DOHH2 (cell line): ENCODE measurements at regions not wholly inside any gene's neighbourhood (a gene's known extent, or its start where the extent isn't known, plus 50 kb on each side); places are given as distances from the start of the nearest gene placed in this dataset.

Experiments
- EZH2phosphoT487 ChIP-seq: fragments of 200-600 bp; sonication (generic); IDR thresholded peaks from 2 replicates; pipeline ENCODE4 v1.6.1; 2017; ENCODE audit warnings: borderline replicate concordance, mild to moderate bottlenecking, antibody characterized with exemption, low read length, moderate library complexity, mixed read lengths
- TF ChIP-seq, protein P1 (sequence below): fragments of 200-600 bp; sonication (generic); IDR thresholded peaks from one replicate; pipeline ENCODE4 v1.5.1; 2014; ENCODE audit warnings: antibody characterized with exemption, mild to moderate bottlenecking, low read depth, low read length; ENCODE audit not compliant: poor library complexity, severe bottlenecking

GRCh38 chr15:66884115-66884622 lies 181.2 kb upstream of the SMAD3 start:
- TF ChIP-seq, protein P1, sequence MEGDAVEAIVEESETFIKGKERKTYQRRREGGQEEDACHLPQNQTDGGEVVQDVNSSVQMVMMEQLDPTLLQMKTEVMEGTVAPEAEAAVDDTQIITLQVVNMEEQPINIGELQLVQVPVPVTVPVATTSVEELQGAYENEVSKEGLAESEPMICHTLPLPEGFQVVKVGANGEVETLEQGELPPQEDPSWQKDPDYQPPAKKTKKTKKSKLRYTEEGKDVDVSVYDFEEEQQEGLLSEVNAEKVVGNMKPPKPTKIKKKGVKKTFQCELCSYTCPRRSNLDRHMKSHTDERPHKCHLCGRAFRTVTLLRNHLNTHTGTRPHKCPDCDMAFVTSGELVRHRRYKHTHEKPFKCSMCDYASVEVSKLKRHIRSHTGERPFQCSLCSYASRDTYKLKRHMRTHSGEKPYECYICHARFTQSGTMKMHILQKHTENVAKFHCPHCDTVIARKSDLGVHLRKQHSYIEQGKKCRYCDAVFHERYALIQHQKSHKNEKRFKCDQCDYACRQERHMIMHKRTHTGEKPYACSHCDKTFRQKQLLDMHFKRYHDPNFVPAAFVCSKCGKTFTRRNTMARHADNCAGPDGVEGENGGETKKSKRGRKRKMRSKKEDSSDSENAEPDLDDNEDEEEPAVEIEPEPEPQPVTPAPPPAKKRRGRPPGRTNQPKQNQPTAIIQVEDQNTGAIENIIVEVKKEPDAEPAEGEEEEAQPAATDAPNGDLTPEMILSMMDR, result no peak
- no peak for TF ChIP-seq EZH2phosphoT487
